RWPE1 (cell line): ENCODE measurements at regions not wholly inside any gene's neighbourhood (a gene's known extent, or its start where the extent isn't known, plus 50 kb on each side); places are given as distances from the start of the nearest gene placed in this dataset.

Experiments used
- CTCF ChIA-PET: fragments of 350-600 bp; sonication (Branson Sonifier 250); formaldehyde crosslinking; extraction: SDS; loops from one replicate; lab custom pipeline; 2021; lab: Yijun Ruan, JAX
- POLR2A ChIA-PET: fragments of 400-600 bp; formaldehyde crosslinking; extraction: SDS; loops from one replicate; lab custom pipeline; 2020; ENCODE audit warnings: antibody characterized with exemption; ENCODE audit not compliant: low non-redundant PET; lab: Yijun Ruan, JAX
- DNase-seq: peaks from one replicate; pipeline ENCODE4 v3.0.0; 2012; ENCODE audit warnings: low spot score
- H3K27ac ChIP-seq: fragments of 450-650 bp; 2 replicates; pipeline ENCODE4 v1.5.1; 2017
- CTCF ChIP-seq: fragments of 450-650 bp; conservative IDR thresholded peaks from 2 replicates; pipeline ENCODE4 v1.5.1; 2017; ENCODE audit warnings: low read depth, mild to moderate bottlenecking

- POLR2A ChIA-PET, result no interaction called here
- CTCF ChIA-PET, result no interaction called here
Measured at GRCh38 chr4:171648926-171649325, 164.3 kb upstream of the GALNTL6 start.

DNA sequence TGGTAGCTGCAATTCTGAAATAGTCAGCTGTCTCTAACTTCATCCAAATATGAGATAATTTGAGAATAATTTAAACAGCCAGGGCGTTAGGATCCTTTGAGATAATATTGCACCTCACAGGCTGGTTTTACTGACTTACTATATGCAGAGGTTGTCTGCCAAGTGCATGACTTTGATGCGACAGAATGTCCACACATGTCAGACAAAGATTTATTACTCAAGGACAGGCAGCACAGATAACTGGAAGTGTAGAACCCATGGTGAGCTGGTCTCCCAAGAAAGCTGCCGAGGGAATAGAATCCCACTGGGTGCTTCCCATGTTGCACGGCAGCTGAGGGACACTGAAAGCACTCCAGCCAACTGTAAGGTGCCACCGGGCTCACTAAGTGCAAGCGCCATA, 166.2 kb upstream of the GALNTL6 start:
- CTCF ChIA-PET, result no interaction called here

More at GRCh38 chr4:171648926-171649325, 164.3 kb upstream of the GALNTL6 start:
- no peak overlapping the region for H3K27ac ChIP-seq
- no peak for DNase-seq
- TF ChIP-seq CTCF, result no peak

GRCh38 chr4:171644430-171645057, 168.7 kb upstream of the GALNTL6 start:
- ChIA-PET POLR2A (no interaction called here), CTCF (interaction anchor here (0.6 to 0.7 kb wide), 2 partner anchors 113 to 527 kb away, joined by 3 read pairs; no protein-coding TSS in a partner anchor)
- no peak for DNase-seq
- H3K27ac ChIP-seq, result no peak overlapping the region
- no peak for TF ChIP-seq CTCF

More for the DNA sequence above, 166.2 kb upstream of the GALNTL6 start:
- DNase-seq, result no peak
- POLR2A ChIA-PET, result no interaction called here
- TF ChIP-seq CTCF, result no peak
- no peak overlapping the region for H3K27ac ChIP-seq

DNA sequence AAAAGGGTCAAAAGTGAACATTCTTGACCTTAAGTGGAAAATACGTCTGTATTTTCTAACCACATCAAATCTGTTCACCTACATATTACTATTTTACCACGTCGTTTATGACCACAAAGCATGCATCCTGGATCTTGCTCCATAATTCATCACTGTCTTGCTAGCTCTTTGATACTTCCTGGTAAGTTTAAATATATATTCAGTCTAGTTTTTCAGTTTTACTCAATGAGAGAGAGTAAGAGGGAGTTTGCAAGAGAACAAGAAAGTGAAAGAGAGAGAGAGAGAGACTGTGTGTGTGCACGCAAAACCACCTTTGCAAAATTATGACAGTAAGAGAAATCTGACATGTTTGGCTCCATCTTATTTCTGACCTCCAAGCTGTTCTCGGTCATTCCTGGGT, 173.7 kb upstream of the GALNTL6 start:
- CTCF ChIA-PET, result interaction anchor here (0.6 kb wide), 2 partner anchors 57 to 60 kb away, joined by 3 to 4 read pairs; no protein-coding TSS in a partner anchor
- TF ChIP-seq CTCF, result no peak
- no peak overlapping the region for H3K27ac ChIP-seq
- DNase-seq, result no peak
- POLR2A ChIA-PET, result no interaction called here

DNA sequence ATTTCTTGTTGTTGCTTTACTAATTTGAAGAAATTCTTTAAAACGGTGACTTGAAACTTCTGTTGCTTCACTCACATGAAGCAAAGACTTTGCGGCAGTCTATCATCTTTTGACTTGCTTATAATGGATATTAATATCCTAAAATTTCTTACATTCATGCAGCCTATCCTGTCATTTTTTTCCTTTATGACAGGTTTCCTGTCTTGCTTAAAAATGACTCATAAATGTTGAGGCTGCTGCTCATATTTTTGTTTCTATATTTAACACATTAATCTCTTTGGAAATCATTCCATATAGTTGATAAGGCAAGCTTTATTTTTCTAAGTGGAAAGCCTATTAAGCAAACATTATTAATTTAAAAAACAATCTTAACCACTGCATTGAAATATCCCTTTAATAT, 176.6 kb upstream of the GALNTL6 start:
- H3K27ac ChIP-seq, result no peak overlapping the region
- DNase-seq, result no peak
- POLR2A ChIA-PET, result no interaction called here
- no peak for TF ChIP-seq CTCF
- CTCF ChIA-PET, result no interaction called here

DNA sequence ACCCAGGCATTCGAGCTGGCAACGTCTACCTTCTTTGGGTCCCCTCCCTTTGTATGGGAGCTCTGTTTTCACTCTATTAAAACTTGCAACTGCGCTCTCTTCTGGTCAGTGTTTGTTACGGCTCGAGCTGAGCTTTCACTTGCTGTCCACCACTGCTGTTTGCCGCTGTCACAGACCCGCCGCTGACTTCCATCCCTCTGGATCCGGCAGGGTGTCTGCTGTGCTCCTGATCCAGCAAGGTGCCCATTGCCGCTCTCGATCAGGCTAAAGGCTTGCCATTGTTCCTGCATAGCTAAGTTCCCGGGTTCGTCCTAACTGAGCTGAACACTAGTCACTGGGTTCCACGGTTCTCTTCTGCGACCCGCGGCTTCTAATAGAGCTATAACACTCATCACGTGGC, 183.5 kb upstream of the GALNTL6 start:
- no peak for DNase-seq
- H3K27ac ChIP-seq, result no peak overlapping the region
- ChIA-PET POLR2A (no interaction called here), CTCF (interaction anchor here (0.5 kb wide), 1 partner anchor 14 kb away, joined by 9 read pairs; no protein-coding TSS in a partner anchor)
- no peak for TF ChIP-seq CTCF
